ENCODE measurements at regions not wholly inside any gene's neighbourhood (a gene's known extent, or its start where the extent isn't known, plus 50 kb on each side); places are given as distances from the start of the nearest gene placed in this dataset.

DNA sequence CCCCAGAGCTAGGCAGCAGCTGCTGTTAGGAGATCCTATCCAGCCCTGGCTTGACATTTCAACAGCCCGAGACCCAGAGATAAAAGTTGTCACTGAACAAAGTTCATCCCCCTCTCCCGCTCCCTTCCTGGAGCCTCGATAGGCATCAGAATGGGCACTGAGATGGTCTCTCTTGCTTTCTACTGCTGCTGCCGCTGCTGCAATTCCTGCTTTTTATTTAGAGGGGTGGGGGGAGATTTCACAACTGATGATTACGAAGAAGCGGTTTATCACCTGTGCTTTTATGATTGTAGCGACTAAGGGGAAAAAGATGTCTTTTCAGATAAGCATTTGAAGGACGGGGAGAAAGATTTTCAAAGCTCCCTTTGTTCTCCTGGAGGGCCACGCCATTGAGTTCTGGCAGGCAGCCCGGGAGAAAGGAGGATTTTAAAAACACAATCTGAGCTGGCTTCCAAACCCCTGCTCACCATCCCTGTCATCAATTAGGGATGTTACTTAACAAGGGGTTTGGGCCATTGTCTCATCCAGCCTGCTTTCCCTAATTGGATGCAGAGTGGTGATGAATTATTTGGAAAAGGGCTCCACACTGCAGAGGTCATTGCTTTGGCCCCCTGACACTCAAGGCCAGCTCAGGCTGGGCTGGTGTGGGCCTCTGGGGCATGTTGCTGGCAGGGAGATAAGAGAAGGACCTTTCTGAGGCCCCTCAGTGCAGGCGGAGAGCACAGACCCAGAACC is 344.7 kb downstream of the BUD13 start:
- no peak overlapping the region for H3K4me3 ChIP-seq (ENCODE audit: low read depth, low read length)
- TF ChIP-seq, protein P1, sequence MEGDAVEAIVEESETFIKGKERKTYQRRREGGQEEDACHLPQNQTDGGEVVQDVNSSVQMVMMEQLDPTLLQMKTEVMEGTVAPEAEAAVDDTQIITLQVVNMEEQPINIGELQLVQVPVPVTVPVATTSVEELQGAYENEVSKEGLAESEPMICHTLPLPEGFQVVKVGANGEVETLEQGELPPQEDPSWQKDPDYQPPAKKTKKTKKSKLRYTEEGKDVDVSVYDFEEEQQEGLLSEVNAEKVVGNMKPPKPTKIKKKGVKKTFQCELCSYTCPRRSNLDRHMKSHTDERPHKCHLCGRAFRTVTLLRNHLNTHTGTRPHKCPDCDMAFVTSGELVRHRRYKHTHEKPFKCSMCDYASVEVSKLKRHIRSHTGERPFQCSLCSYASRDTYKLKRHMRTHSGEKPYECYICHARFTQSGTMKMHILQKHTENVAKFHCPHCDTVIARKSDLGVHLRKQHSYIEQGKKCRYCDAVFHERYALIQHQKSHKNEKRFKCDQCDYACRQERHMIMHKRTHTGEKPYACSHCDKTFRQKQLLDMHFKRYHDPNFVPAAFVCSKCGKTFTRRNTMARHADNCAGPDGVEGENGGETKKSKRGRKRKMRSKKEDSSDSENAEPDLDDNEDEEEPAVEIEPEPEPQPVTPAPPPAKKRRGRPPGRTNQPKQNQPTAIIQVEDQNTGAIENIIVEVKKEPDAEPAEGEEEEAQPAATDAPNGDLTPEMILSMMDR (IDR thresholded peaks at IDR 0.05; ENCODE audit: low read depth, low read length), result no peak

- TF ChIP-seq, protein P1 (IDR thresholded peaks at IDR 0.05; ENCODE audit: low read depth, low read length), result no peak
- H3K4me3 ChIP-seq (ENCODE audit: low read depth, low read length), result no peak overlapping the region
These were observed 345.4 kb downstream of the BUD13 start for GRCh38 chr11:116427337-116427902.

DNA sequence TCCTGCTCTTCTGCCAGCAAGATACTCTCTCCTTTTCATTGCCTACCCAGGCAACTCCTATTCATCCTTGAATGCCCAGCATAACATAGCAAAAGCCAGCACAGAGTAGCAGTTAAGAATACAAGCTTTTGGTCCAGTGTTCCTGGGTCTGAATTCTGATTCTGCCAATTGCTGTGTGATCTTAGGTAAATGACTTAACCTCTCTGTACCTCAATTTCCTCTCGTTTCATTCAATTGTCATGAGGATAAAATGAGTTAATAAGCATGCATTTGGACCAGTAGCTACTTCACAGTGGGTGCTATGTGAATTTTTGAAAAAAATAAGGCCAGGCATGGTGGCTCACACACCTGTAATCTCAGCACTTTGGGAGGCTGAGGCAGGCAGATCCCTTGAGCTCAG is 346.0 kb downstream of the BUD13 start:
- TF ChIP-seq, protein P1 (IDR thresholded peaks at IDR 0.05; ENCODE audit: low read depth, low read length), result no peak

DNA sequence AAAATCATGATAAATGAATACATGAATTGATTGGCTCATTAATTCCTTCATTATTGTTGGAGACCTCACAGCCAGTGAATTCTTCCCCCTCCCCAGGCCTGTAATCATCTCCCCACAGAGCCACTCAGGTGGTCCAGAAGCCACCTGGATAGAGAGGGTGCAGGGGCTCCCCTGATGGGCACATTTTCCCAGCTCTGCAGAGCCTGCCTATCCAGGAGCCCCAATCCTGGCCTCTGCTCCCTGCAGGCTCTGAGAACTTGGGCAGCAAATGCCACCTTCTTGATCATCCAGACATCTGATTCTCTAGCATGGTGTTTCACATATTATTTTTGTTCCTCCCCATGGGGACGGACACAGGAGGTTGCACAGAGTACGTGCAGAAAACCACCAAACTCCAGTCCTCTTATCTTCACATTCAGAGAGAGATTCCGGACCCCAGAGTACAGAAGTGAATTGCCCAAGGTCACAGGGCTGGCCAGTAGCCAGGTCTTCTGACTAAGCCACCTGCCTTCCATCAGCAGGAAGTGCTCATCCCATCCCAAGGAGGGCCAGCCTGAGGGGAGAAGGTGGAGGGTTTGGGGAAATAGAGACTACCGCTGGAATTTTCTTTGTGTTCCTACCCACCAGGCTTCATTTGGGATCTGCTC is 348.0 kb downstream of the BUD13 start:
- TF ChIP-seq, protein P1 (IDR thresholded peaks at IDR 0.05; ENCODE audit: low read depth, low read length), result no peak
- H3K4me3 ChIP-seq (ENCODE audit: low read depth, low read length), result no peak overlapping the region

More for the DNA sequence above, 346.0 kb downstream of the BUD13 start:
- H3K4me3 ChIP-seq (ENCODE audit: low read depth, low read length), result no peak overlapping the region

DNA sequence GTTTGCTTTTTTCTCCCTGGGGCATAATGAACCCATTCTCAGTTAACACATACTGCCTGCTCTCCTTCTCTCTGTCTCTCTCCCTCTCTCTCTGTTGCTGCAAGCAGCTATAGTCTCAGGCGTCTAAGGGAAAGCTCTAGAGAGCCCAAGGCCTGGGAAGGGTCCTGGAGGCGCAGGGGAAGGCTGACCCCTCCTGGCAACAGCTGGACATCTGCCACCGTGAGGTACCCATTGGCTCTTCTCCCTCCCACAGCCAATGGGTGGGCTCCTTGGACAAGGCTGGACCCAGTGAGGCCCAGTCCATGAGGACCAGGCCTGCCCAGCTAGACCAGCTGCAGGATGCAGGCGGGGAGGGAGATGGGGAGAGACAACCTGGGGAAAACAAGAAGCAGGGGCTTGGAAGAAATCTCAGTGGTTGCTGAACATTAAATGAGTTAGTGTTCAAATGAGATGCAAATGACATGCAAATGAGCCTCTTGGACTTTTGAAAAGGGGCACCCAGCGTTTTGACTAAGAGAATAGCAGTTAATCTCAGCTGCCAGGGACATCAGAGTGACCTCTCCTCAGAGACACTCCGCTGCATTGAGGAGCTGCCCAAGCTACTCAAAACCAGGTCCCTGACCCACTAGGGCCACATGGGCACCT is 349.7 kb downstream of the BUD13 start:
- TF ChIP-seq, protein P1 (IDR thresholded peaks at IDR 0.05; ENCODE audit: low read depth, low read length), result no peak
- H3K4me3 ChIP-seq (ENCODE audit: low read depth, low read length), result no peak overlapping the region

GRCh38 chr11:116422556-116422955 is 350.2 kb downstream of the BUD13 start:
- H3K4me3 ChIP-seq (ENCODE audit: low read depth, low read length), result no peak overlapping the region
- TF ChIP-seq, protein P1 (IDR thresholded peaks at IDR 0.05; ENCODE audit: low read depth, low read length), result no peak
